NCI-H146 treated with DMSO at 0.1 percent for 48 hours (cell line): ENCODE measurements at regions not wholly inside any gene's neighbourhood (a gene's known extent, or its start where the extent isn't known, plus 50 kb on each side); places are given as distances from the start of the nearest gene placed in this dataset.
"Not testable (repeated sequence)": the region's sequence is repeated elsewhere in the genome, so short reads cannot be mapped to it uniquely, and the experiment has no call there.

Source experiments
- DNase-seq: peaks from one replicate; lab custom pipeline; 2025; ENCODE audit not compliant: unreplicated experiment; lab: John Stamatoyannopoulos, UW

DNA sequence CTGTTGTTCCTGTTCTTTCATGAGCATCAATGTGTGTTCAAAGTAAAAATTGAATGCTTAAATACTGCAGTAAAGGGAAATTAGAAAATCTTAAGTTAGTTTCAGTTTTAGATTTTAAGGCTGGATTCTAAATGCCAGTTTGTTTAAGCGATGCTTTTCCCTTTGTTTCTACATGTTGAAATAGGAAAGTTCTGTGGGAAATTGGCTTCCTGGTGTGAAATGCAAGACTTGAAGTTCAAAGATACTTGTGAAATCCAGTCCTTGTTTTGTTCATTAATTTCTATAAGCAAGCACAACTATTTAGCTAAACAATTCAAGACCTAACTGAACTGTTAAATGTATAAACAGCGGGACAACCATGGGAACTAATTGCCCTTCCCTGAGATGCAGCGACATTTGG lies 149.1 kb downstream of the LYPLAL1 start:
- no peak for DNase-seq

DNA sequence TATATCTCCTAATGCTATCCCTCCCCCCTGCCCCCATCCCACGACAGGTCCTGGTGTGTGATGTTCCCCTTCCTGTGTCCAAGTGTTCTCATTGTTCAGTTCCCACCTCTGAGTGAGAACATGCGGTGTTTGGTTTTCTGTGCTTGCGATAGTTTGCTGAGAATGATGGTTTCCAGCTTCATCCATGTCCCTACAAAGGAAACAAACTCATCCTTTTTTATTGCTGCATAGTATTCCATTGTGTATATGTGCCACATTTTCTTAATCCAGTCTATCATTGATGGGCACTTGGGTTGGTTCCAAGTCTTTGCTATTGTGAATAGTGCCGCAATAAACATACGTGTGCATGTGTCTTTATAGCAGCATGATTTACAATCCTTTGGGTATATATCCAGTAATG lies 146.9 kb downstream of the LYPLAL1 start:
- DNase-seq, result not testable (repeated sequence)

DNA sequence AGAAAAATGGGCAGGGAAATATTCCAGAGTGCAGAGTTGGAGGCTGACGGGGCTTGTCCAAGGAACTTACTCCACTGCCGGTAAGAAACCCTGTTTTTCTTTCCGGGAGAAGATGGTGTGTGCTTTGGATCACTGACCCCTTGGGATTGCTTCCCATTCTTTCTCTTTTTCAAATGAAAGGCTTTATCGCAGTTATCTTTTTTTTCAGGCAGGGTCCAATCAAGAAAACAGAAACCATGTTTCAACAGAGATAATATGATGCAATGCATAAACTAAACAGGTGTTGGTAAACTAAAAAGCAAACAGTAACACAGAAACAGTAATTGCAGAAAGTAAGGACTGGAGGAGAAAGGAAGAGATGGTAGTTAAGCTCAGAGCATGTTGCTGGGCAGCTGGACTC lies 145.1 kb downstream of the LYPLAL1 start:
- DNase-seq, result no peak

DNA sequence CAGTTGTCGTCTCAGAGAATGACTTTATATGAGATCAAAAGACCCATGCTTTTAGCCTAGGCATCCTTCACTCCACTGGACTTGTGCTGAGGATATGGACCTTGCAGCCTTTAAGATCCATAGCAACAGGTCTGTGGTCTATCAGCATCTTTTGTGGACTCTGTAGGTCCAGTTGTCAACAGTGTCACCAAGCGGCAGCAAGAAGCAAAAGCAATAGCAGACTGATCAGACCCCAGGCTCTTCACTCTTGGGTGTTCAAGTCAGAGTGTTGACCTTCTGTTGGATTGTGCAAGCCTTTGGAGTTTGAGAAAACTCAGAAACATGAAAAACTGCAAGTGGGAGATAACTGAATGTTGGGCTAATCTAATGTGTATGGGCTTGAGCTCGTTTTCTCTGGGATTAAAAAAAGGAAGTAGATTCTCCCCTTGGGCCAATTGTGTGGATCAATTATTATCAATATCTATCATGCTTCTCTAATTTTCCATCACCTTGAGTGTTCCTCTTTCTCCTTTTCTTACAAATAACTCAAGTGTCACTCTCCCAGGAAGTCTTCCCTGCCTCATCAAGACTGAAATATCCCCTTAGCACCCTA lies 144.2 kb downstream of the LYPLAL1 start:
- no peak for DNase-seq

DNA sequence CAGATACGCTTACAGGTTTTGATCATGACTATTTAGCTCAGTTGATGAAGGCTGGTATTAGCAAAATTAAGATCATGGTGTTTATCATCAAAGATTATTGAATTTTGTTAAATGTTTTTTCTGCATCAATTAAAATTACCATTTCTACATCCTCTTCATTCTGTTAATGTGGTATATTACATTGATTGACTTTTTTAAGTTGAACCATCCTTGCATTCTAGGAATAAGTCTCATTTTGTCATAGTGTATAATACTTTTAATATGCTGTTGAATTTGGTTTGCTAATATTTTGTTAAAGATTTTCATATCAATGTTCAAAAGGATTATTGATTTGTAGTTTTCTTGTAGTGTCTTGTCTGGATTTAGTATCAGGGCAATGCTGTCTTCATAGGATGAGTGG lies 142.4 kb downstream of the LYPLAL1 start:
- no peak for DNase-seq

DNA sequence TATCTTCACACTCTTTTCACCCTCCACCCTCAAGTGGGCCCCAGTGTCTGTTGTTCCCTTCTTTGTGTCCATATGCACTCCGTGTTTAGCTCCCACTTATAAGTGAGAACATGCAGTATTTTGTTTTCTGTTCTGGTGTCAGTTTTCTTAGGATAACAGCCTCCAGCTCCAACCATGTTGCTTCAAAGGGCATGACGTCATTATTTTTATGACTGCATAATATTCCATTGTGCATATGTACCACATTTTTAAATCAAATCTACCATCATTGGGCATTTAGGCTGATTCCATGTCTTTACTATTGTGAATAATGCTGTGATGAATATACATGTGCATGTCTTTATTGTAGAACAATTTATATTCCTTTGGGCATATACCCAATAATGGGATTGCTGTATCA lies 140.3 kb downstream of the LYPLAL1 start:
- no peak for DNase-seq

DNA sequence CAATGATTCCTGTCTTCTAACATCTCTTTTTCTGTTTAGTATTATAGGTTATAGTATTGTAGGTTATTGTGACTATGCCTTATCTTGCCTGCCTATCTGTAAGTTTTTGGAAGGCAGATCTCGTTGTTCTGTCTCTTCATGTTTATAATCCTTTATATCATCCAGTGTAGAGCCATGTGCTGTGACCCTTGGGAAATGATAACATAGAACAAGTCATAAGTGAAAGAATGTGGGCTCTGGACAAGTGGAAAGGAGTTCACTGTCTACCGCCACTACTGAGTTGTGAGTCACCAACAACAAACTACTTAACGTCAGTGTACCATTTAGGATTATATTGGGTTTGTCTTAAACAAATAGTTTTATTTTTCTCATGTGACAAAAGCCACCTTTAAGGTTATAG lies 139.3 kb downstream of the LYPLAL1 start:
- no peak for DNase-seq

DNA sequence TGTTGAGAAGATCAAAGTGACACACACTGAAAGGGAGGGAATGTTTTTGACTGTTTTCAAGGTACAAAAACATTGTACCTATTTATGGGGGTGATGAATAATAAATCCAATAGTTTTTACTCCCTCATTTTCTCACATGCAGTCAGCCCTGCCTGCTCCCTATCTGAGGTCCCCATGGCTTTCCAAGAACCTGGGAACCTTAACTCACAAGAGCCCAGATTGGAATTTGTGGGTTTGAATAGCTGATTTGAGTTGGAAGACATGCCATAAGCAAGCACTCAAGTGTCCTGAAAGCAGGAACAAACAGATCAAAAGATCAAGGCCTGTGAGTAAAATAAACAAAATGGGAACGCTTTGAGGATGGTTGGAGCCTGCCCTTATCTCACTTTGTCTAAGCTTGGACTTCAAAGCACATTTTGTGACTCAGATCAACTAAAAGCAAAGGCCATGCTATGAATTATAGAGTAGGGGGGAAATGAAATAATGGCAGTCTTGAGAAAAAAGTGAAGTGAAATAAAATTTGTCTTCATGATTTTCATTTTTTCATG lies 136.6 kb downstream of the LYPLAL1 start:
- DNase-seq, result no peak

DNA sequence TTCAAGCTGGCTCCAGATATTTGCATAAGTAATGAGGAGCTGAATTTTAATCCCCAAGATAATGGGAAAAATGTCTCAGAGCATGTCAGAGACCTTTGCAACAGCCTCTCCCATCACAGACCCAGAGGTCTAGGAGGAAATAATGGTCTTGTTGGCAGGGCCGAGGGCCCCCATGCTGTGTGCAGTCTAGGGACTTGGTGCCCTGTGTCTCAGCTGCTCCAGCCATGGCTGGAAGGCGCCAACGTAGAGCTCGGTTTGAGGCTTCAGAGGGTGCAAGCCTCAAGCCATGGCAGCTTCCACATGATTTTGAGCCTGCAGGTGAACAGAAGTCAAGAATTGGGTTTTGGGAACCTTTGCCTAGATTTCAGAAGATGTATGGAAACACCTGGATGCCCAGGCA lies 134.7 kb downstream of the LYPLAL1 start:
- no peak for DNase-seq

DNA sequence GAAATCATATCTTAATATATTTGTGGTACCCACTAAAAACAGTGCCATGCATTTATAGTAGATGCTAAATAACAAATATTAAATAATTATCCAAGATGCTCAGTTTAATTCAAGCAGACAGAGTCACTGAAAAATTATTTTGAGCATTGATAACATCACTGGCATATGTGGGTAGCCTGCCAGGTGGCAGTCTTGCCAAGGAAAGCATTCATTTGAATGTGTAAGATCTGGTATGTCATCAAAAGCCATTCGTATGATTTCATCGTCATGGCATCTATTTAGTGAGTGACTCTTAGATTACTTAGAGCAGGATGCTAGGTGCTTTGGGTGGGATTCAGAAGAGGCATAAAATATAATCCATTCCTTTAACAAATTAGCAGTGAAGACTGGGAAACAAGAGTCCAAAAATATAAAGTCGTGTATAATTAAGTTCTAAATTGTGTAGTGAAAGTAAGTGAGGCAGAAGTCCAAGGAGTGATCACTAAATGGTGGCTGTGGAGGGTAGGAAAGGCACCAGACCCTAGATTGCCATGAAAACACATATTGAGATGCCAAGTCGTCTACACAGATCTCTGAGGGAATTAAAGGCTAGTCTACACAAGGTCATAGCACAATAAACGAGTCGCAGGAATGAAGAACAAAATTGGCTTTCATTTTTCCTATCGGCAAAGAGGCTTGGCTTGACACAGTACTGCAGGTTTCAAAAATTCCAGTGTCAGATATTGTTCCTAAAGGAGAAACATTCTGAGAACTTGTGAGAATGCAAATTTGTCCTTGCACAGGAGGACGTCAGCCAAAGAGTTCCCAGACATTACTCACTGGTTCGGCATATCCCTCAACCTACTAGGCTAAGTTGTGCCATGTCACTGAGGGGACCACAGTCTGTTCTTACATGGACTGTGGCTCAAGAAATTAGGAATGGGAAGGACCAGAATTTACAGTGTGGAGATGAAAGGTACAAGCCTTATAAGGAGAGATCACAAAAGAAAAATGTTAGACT lies 130.8 kb downstream of the LYPLAL1 start:
- DNase-seq, result no peak

DNA sequence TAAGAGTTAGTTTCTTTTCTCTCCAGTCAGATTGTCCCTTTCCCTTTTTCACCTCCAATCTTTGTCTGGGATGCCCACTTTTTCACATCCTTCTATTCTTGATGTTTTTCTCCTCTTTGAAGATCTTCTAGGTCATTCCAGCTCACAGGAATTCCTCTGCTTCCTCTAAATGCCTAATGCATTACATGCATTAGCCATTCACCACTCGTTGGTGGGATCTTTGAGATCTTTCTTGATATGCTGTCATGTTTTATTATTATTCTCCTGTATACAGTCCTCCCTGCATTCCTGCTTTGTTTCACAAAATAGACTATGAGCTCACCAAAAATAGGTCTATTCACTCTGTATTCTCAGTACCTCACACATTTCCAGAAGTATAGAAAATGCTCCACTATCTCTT lies 129.0 kb downstream of the LYPLAL1 start:
- DNase-seq, result no peak

DNA sequence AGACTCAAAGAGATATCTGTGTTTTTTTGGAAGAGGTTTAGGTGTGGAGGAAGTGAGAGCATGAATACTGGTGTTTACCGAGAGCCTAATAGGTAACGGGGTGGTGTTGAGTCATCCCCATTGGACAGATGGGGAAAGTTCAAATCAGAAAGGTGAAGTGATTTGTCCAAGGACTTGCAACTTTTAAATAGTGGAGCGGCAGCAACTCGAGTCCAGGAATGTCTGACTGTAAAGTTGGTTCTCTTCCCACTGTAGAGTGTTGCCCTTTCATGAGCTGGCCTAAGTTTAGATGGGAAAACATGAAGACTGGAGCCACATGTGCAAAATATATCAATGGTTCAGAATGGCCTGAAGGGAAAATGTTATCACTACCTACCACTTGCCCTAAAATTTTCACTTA lies 125.7 kb downstream of the LYPLAL1 start:
- no peak for DNase-seq

DNA sequence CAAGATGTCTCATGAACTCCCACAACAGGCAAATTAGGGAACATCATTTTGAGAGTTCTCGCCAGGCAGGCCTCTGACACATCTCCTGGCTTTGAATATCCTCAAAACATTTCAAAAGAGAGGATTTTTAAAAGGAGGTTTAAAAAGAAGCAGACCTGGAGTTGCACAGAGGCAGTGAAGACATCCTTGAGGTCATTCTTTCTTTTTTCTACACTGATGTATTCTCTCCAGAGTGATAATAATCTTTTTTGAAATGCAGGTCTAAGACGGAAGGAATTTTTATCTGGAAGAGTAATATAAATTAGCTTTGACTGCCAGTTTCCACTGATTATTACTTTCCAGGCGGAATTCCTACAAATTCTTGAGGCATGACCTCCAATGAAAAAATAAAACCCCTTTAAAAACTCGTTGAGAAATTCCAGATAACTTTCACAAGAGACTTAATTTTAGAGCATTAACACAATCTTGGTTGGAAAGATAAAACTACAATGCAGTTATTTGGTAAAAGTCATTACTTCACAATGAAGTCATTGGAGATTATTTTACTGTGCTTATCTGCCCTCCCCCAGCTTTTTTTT lies 125.0 kb downstream of the LYPLAL1 start:
- DNase-seq, result no peak

DNA sequence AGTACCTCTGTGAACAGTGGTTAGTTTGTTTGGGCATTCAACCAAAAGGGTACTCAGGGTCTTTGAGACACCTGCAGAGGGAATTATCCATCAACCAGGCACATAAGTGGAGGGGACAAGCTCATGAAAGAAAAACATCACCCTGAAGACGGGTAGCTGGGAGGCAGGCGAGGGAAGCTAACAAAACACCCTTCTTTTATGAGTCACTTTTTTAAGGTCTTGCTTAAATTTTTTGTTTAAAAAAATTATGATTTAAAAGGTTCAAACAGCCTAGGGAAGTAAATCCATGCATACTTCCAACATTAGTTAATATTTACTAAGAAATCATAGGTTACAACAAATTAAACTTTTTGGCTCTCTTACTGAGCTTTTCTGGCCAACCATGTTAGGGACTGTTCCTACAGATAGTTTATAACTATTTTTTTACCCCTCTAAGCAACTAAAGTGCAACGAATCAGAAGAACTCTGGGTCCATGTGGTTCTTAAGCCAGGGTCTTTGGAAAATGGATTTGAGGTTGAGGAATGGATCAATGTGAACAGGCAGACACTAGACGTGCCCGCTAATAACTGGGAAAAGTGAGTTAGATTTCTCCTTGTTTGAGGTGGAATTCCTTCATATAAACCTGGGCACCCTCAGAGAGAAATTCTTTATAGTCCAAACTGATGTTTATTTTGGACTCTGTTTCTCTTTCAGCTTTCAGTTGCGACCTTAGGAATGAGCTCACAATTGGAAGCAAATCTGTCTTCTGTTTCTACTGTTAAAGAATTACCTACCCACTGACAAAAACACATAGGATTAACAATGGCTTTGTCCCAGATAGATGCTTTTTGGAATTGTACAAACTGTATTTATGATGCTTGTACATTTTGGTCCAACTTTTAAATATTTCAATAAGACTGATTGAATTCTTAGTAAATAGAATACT lies 123.0 kb downstream of the LYPLAL1 start:
- no peak for DNase-seq

DNA sequence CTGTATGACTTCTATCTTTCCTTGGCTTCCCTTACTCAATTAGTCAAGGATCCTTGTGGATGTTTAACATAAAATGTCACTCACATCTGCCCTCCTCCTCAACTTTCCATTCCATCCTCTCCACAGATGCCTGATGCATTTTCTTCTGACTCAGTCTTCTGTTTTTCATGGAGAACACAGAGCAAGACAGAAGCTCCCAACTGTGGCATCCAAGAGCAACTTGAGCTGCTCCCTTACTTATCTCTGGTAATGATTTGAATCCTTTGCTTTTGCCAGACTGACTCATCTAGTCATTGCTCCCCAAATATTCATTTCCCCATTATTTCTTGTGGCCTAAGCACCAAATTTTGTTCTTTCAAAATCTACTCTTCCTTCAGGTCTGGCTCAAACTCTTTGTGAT lies 120.6 kb downstream of the LYPLAL1 start:
- DNase-seq, result no peak

DNA sequence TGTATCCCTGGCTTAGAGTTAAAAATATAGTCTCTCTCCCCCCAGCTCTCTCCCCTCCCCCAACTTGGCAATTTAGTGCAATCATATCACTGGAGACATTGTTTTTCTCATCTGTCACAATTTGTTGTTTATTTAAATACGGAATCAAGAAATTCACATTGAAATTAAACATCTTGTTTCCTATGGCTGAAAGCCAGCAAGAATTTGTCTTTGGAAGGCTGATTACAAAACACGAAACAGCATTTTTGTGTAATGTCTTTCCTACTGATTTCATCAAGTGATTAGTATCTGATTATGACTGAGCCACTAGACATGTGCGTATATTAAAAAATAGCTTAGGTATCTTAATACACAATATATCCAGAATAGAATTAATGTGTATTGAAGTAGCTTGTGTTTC lies 119.7 kb downstream of the LYPLAL1 start:
- DNase-seq, result no peak

DNA sequence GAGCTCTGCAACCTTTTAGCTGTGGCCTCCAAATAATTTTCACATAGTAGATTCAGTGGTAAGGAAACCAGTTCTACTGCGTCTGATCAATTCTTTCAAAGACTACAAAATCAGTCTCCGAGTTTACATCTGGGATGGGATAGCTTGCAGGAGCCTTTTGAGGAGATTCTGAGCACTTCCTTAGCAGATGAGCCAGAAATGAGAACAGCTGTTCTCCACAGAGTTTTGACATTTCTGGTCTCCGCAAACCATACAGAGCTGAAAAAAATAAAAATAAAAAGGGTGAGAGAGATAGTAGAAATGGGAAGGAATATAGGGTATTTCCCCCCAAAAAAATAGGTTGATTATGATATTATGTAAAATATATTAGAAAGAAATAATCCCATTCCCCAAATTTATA lies 119.3 kb downstream of the LYPLAL1 start:
- DNase-seq, result no peak

DNA sequence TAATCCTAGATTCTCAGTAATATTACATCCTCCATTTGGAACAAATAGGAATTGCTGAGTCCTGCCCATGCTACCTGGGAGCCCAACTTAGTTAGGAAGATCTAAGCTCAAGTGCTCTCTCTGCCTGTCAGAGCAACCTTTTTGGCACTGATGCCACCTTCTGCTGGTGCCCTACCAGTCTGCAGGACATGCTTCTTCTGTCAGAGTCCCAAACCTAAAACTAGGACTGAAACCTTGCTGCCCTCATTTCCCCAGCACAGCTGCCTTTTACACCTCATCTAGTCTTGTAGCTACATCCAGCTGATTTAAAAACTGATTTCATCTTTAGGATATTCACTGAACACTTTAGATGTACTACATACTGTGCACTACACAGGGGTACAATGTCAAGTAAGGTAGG lies 118.7 kb downstream of the LYPLAL1 start:
- DNase-seq, result no peak

DNA sequence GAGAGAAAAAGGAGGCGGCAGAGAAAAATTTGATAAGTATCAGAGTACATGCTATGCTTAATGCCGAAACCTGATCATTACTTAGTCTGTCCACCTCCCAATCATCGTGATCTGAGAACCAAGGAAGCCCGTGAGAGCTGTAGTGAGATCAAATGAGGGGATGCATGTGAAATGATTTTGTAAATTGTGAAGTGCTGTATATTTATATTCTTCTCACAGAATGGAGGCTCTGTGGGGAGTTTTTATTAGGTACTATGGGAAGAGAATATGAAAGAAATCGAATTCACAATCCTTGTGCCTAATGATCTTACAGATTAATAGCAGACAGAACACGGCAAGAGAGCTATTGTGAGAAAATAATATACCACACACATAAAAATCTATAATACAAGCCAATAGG lies 115.5 kb downstream of the LYPLAL1 start:
- no peak for DNase-seq

DNA sequence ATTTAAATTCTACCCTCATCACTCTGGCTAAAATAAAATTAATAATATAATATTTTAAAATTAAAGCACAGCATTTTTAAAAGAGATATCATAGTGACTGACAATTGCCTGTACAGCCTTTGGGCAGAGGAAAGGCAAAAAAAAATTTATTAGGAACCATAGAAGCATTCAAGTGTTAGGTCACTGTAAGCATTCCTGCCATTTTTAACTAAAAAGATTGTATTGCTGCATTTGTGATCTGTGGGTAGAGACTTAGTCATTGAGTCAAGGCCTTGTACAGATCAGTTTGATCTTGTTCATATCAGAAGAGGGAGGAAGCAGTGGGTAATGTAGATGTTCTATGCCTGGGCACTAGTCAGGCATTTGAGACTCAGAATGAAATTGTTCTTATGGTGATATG lies 109.9 kb downstream of the LYPLAL1 start:
- no peak for DNase-seq

DNA sequence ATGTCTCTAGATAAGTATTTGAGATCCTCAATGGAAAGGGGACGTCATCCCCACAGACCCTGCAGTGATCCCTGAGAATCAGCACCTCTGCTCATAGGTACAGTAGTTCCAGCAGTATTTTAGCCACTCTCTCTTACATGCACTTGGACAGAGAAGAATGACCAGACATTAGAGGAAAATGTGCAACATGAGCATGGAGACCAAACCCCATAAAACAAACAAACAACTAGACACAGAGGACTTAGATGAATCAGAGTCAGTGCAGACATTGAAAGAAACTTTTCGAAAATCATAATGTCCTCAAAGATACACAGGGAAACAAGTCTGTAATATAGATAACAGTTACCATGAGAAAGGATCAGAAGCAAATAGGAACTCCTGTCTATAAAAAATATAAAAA lies 108.2 kb downstream of the LYPLAL1 start:
- DNase-seq, result no peak
